ENCODE measurements at regions not wholly inside any gene's neighbourhood (a gene's known extent, or its start where the extent isn't known, plus 50 kb on each side); places are given as distances from the start of the nearest gene placed in this dataset.

DNA sequence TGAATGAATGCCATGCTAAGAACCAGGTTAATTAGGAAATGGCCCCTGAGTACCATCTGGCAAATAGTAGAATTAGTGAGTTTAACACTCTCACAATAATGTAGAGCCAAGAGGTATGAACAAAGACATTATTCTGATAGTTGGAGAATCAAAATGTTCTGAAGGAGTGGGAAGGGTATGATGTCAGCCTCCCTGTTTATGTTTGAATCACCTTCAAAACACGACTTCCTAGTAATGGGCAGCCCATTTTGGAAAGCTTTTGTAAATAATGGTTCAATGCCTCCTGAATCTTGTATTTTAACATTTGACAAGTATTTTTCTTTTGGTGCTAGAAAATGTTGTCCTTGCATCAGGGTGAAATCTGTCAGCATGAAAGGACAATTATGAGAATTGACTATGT is 108.3 kb downstream of the DSEL start:
- TF ChIP-seq EZH2phosphoT487 (IDR thresholded peaks at IDR 0.05; ENCODE audit: borderline replicate concordance, low read length), result no peak
- TF ChIP-seq, protein P1, sequence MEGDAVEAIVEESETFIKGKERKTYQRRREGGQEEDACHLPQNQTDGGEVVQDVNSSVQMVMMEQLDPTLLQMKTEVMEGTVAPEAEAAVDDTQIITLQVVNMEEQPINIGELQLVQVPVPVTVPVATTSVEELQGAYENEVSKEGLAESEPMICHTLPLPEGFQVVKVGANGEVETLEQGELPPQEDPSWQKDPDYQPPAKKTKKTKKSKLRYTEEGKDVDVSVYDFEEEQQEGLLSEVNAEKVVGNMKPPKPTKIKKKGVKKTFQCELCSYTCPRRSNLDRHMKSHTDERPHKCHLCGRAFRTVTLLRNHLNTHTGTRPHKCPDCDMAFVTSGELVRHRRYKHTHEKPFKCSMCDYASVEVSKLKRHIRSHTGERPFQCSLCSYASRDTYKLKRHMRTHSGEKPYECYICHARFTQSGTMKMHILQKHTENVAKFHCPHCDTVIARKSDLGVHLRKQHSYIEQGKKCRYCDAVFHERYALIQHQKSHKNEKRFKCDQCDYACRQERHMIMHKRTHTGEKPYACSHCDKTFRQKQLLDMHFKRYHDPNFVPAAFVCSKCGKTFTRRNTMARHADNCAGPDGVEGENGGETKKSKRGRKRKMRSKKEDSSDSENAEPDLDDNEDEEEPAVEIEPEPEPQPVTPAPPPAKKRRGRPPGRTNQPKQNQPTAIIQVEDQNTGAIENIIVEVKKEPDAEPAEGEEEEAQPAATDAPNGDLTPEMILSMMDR (IDR thresholded peaks at IDR 0.05; ENCODE audit: low read depth, low read length, poor library complexity, severe bottlenecking), result no peak
- Histone ChIP-seq H3K27ac (ENCODE audit: low read depth, low read length) (no peak overlapping the region), H3F3A (ENCODE audit: control insufficient read depth, insufficient read depth) (no peaks in the 10 kb centered on the region), H4K20me1 (ENCODE audit: control insufficient read depth, insufficient read depth, low read depth, low read length) (no peaks in the 10 kb centered on the region), H3K36me3 (ENCODE audit: control insufficient read depth, low read length) (no peaks in the 10 kb centered on the region), H3K4me1 (ENCODE audit: control insufficient read depth, low read length) (no peaks in the 10 kb centered on the region), H3K4me2 (ENCODE audit: low read length) (no peak overlapping the region), H3K9me3 (ENCODE audit: control insufficient read depth, insufficient read depth, low read length) (no peaks in the 10 kb centered on the region), H3K9me2 (replicated peaks; ENCODE audit: control insufficient read depth, low read length) (no peaks in the 10 kb centered on the region), H3K79me2 (ENCODE audit: control insufficient read depth, low read length) (no peaks in the 10 kb centered on the region), H3K4me3 (ENCODE audit: low read length) (no peak overlapping the region), H3K27me3 (ENCODE audit: control insufficient read depth, low read length) (no peaks in the 10 kb centered on the region)

DNA sequence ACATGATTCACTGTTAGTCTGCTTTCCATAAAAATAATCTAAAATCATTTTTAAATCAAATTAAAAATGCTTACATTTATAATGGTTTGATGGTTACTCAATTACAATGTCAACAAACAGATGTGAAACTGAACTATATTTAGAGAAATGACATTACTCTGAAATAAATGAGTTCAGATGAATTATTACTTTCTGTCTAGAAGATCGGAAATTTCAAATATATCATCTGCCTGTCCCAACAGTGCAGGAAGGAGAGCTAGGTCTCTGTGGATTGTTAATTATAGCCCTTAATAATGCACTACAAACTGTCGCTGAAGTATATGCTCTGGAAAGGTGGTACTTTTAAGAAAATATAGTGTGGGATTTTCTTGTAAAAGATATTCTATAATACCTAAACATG is 109.8 kb downstream of the DSEL start:
- H3F3A ChIP-seq (ENCODE audit: control insufficient read depth, insufficient read depth), result no peaks in the 10 kb centered on the region
- no peaks in the 10 kb centered on the region for H3K36me3 ChIP-seq (ENCODE audit: control insufficient read depth, low read length)
- TF ChIP-seq EZH2phosphoT487 (IDR thresholded peaks at IDR 0.05; ENCODE audit: borderline replicate concordance, low read length), result no peak
- TF ChIP-seq, protein P1 (IDR thresholded peaks at IDR 0.05; ENCODE audit: low read depth, low read length, poor library complexity, severe bottlenecking), result no peak
- H3K27me3 ChIP-seq (ENCODE audit: control insufficient read depth, low read length), result no peaks in the 10 kb centered on the region
- H4K20me1 ChIP-seq (ENCODE audit: control insufficient read depth, insufficient read depth, low read depth, low read length), result no peaks in the 10 kb centered on the region
- no peak overlapping the region for H3K27ac ChIP-seq (ENCODE audit: low read depth, low read length)
- no peaks in the 10 kb centered on the region for H3K79me2 ChIP-seq (ENCODE audit: control insufficient read depth, low read length)
- no peak overlapping the region for H3K4me3 ChIP-seq (ENCODE audit: low read length)
- no peaks in the 10 kb centered on the region for H3K9me3 ChIP-seq (ENCODE audit: control insufficient read depth, insufficient read depth, low read length)
- no peak overlapping the region for H3K4me2 ChIP-seq (ENCODE audit: low read length)
- H3K9me2 ChIP-seq (replicated peaks; ENCODE audit: control insufficient read depth, low read length), result no peaks in the 10 kb centered on the region
- no peaks in the 10 kb centered on the region for H3K4me1 ChIP-seq (ENCODE audit: control insufficient read depth, low read length)

DNA sequence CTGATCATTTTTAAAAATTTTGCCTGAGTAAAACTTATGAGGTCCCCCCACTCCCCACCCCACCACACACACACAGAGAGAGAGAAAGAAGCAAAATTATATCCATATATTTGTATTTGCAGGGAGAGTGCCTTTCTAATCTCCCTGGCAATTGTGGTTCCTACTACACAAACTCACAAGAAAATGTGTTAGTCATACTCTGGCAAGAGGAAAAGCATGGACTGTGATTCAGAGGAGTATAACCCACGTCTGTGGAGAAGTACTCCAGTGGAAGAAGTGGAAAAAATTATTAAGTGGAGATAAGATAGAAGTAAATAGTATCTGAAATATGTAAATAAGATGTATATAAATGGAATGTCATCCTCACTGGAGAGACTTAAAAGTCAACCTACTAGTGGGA is 114.0 kb downstream of the DSEL start:
- no peak overlapping the region for H3K4me2 ChIP-seq (ENCODE audit: low read length)
- H3K9me2 ChIP-seq (replicated peaks; ENCODE audit: control insufficient read depth, low read length), result no peaks in the 10 kb centered on the region
- no peaks in the 10 kb centered on the region for H3K9me3 ChIP-seq (ENCODE audit: control insufficient read depth, insufficient read depth, low read length)
- no peaks in the 10 kb centered on the region for H3K36me3 ChIP-seq (ENCODE audit: control insufficient read depth, low read length)
- no peak overlapping the region for H3K27ac ChIP-seq (ENCODE audit: low read depth, low read length)
- H4K20me1 ChIP-seq (ENCODE audit: control insufficient read depth, insufficient read depth, low read depth, low read length), result no peaks in the 10 kb centered on the region
- H3K4me1 ChIP-seq (ENCODE audit: control insufficient read depth, low read length), result no peaks in the 10 kb centered on the region
- no peaks in the 10 kb centered on the region for H3K27me3 ChIP-seq (ENCODE audit: control insufficient read depth, low read length)
- no peaks in the 10 kb centered on the region for H3F3A ChIP-seq (ENCODE audit: control insufficient read depth, insufficient read depth)
- TF ChIP-seq EZH2phosphoT487 (IDR thresholded peaks at IDR 0.05; ENCODE audit: borderline replicate concordance, low read length), result no peak
- TF ChIP-seq, protein P1 (IDR thresholded peaks at IDR 0.05; ENCODE audit: low read depth, low read length, poor library complexity, severe bottlenecking), result no peak
- H3K79me2 ChIP-seq (ENCODE audit: control insufficient read depth, low read length), result no peaks in the 10 kb centered on the region
- H3K4me3 ChIP-seq (ENCODE audit: low read length), result no peak overlapping the region
